ENCODE measurements at regions not wholly inside any gene's neighbourhood (a gene's known extent, or its start where the extent isn't known, plus 50 kb on each side); places are given as distances from the start of the nearest gene placed in this dataset.
A peak's percentile ranks its signal among the peaks of the same experiment; 100 is the strongest.
"Not testable (repeated sequence)": the region's sequence is repeated elsewhere in the genome, so short reads cannot be mapped to it uniquely, and the experiment has no call there.

GRCh38 chr9:64622058-64622457, 663.0 kb downstream of the FOXD4L5 start:
- not testable (repeated sequence) for H3K4me3 Mint-ChIP-seq; H3K36me3 Mint-ChIP-seq (ENCODE audit: low read depth); H3K9me3 Mint-ChIP-seq; H3K4me1 Mint-ChIP-seq (ENCODE audit: low read depth); H3K27ac Mint-ChIP-seq; H3K27me3 Mint-ChIP-seq (ENCODE audit: low read depth)
- DNase-seq (ENCODE audit: low spot score) = peak; percentile 1

All from T-helper 2 cell treated with Interferon-gamma antibody and Interleukin-4, amounts not matched to agents 5 μg/mL and 100 μg/mL, for 36 hours (primary cell).